WTC11 (cell line): ENCODE measurements at regions not wholly inside any gene's neighbourhood (a gene's known extent, or its start where the extent isn't known, plus 50 kb on each side); places are given as distances from the start of the nearest gene placed in this dataset.

Experiments
- ATAC-seq: fragments of 200-7000 bp; cut with Tn5 transposase; 2 replicates; pipeline ENCODE4 v1.10.0; 2021; ENCODE audit warnings: mild to moderate bottlenecking, moderate library complexity
- CTCF ChIA-PET: fragments of 300-600 bp; sonication (Branson Sonifier 250); formaldehyde crosslinking; loops from one replicate; lab custom pipeline; 2021; ENCODE audit warnings: antibody characterized with exemption; lab: Charles Lee
- POLR2A ChIA-PET: fragments of 350-600 bp; sonication (Branson Sonifier 250); formaldehyde crosslinking; loops from one replicate; lab custom pipeline; 2021; ENCODE audit warnings: antibody characterized with exemption; lab: Charles Lee
- DNase-seq: peaks from one replicate; pipeline ENCODE4 v3.0.0; 2021; ENCODE audit warnings: low spot score
- H3K27ac Mint-ChIP-seq: 2 replicates; pipeline ENCODE4 v1.8.0; 2021; ENCODE audit warnings: mixed read lengths
- H3K27me3 Mint-ChIP-seq: 2 replicates; pipeline ENCODE4 v1.8.0; 2021; ENCODE audit warnings: low read depth, mild to moderate bottlenecking, moderate library complexity, mixed read lengths
- H3K36me3 Mint-ChIP-seq: 2 replicates; pipeline ENCODE4 v1.8.0; 2021; ENCODE audit warnings: mixed read lengths
- H3K4me1 Mint-ChIP-seq: 2 replicates; pipeline ENCODE4 v1.8.0; 2022; ENCODE audit warnings: mixed read lengths
- H3K4me3 Mint-ChIP-seq: 2 replicates; pipeline ENCODE4 v1.8.0; 2021; ENCODE audit warnings: mild to moderate bottlenecking, moderate library complexity, mixed read lengths
- H3K9me3 Mint-ChIP-seq: 2 replicates; pipeline ENCODE4 v1.8.0; 2021; ENCODE audit warnings: mixed read lengths
- EMX1 ChIP-seq: fragments of 250-450 bp; sonication (Bioruptor Pico); IDR thresholded peaks from 2 replicates; pipeline ENCODE4 v1.8.0; 2021; ENCODE audit warnings: mild to moderate bottlenecking
- FOXJ3 ChIP-seq: sonication (generic); formaldehyde crosslinking; IDR thresholded peaks from 2 replicates; pipeline ENCODE4 v1.9.0; 2021; ENCODE audit warnings: missing genetic modification reagents, mild to moderate bottlenecking, borderline replicate concordance
- FOXP1 ChIP-seq: sonication (generic); formaldehyde crosslinking; IDR thresholded peaks from 2 replicates; pipeline ENCODE4 v1.8.0; 2022; ENCODE audit warnings: missing genetic modification reagents, mild to moderate bottlenecking, moderate library complexity, borderline replicate concordance
- GTF2I ChIP-seq: fragments of 250-450 bp; sonication (Bioruptor Pico); conservative IDR thresholded peaks from 2 replicates; pipeline ENCODE4 v1.4.0; 2021; ENCODE audit warnings: mild to moderate bottlenecking
- HMGA2 ChIP-seq: fragments of 250-450 bp; sonication (Bioruptor Pico); IDR thresholded peaks from 2 replicates; pipeline ENCODE4 v1.4.0; 2021; ENCODE audit warnings: mild to moderate bottlenecking, moderate library complexity
- IRF2 ChIP-seq: sonication (generic); formaldehyde crosslinking; IDR thresholded peaks from 2 replicates; pipeline ENCODE4 v1.8.0; 2022; ENCODE audit warnings: low read depth, missing genetic modification reagents, borderline replicate concordance
- MYBL2 ChIP-seq: sonication (generic); formaldehyde crosslinking; IDR thresholded peaks from 2 replicates; pipeline ENCODE4 v1.8.1; 2023; ENCODE audit warnings: mild to moderate bottlenecking, moderate library complexity, missing genetic modification reagents
- NFYB ChIP-seq: sonication (generic); formaldehyde crosslinking; conservative IDR thresholded peaks from 2 replicates; pipeline ENCODE4 v1.8.0; 2022; ENCODE audit warnings: low read depth, missing genetic modification reagents
- NR2C2 ChIP-seq: sonication (generic); formaldehyde crosslinking; IDR thresholded peaks from 2 replicates; pipeline ENCODE4 v1.8.0; 2022; ENCODE audit warnings: mild to moderate bottlenecking, missing genetic modification reagents
- PRRX2 ChIP-seq: fragments of 250-450 bp; sonication (Bioruptor Pico); IDR thresholded peaks from 2 replicates; pipeline ENCODE4 v1.8.0; 2021; ENCODE audit warnings: mild to moderate bottlenecking
- RELA ChIP-seq: sonication (generic); formaldehyde crosslinking; IDR thresholded peaks from 2 replicates; pipeline ENCODE4 v1.8.1; 2022; ENCODE audit warnings: missing genetic modification reagents, mild to moderate bottlenecking, borderline replicate concordance
- SP1 ChIP-seq: sonication (generic); formaldehyde crosslinking; conservative IDR thresholded peaks from 2 replicates; pipeline ENCODE4 v1.8.1; 2022; ENCODE audit warnings: missing genetic modification reagents
- TCF7 ChIP-seq: sonication (generic); formaldehyde crosslinking; IDR thresholded peaks from 2 replicates; pipeline ENCODE4 v1.8.0; 2022; ENCODE audit warnings: mild to moderate bottlenecking, low read depth, missing genetic modification reagents, moderate library complexity
- TEAD1 ChIP-seq: sonication (generic); formaldehyde crosslinking; IDR thresholded peaks from 2 replicates; pipeline ENCODE4 v1.8.0; 2022; ENCODE audit warnings: mild to moderate bottlenecking, missing genetic modification reagents
- ZBTB21 ChIP-seq: sonication (generic); formaldehyde crosslinking; IDR thresholded peaks from 2 replicates; pipeline ENCODE4 v1.8.1; 2023; ENCODE audit warnings: mild to moderate bottlenecking, missing genetic modification reagents, borderline replicate concordance
- TF ChIP-seq, protein P1 (sequence below): sonication (generic); formaldehyde crosslinking; IDR thresholded peaks from 2 replicates; pipeline ENCODE4 v1.8.1; 2022; ENCODE audit warnings: mild to moderate bottlenecking, missing genetic modification reagents, moderate library complexity, borderline replicate concordance
- TF ChIP-seq, protein P2 (sequence below): sonication (generic); formaldehyde crosslinking; IDR thresholded peaks from 2 replicates; pipeline ENCODE4 v1.8.1; 2022; ENCODE audit warnings: low read depth, missing genetic modification reagents, borderline replicate concordance
- TF ChIP-seq, protein P3 (sequence below): fragments of 200-600 bp; IDR thresholded peaks from 2 replicates; pipeline ENCODE4 v1.8.0; 2022; ENCODE audit warnings: antibody characterized with exemption
- TF ChIP-seq, protein P4 (sequence below): fragments of 250-450 bp; sonication (Bioruptor Pico); IDR thresholded peaks from 2 replicates; pipeline ENCODE4 v1.9.0; 2021; ENCODE audit warnings: moderate library complexity, mild to moderate bottlenecking, inconsistent platforms, borderline replicate concordance
- TF ChIP-seq, protein P5 (sequence below): sonication (generic); formaldehyde crosslinking; IDR thresholded peaks from 2 replicates; pipeline ENCODE4 v1.8.1; 2023; ENCODE audit warnings: mild to moderate bottlenecking, missing genetic modification reagents
- TF ChIP-seq, protein P6 (sequence below): sonication (generic); formaldehyde crosslinking; IDR thresholded peaks from 2 replicates; pipeline ENCODE4 v1.8.0; 2022; ENCODE audit warnings: mild to moderate bottlenecking, missing genetic modification reagents

DNA sequence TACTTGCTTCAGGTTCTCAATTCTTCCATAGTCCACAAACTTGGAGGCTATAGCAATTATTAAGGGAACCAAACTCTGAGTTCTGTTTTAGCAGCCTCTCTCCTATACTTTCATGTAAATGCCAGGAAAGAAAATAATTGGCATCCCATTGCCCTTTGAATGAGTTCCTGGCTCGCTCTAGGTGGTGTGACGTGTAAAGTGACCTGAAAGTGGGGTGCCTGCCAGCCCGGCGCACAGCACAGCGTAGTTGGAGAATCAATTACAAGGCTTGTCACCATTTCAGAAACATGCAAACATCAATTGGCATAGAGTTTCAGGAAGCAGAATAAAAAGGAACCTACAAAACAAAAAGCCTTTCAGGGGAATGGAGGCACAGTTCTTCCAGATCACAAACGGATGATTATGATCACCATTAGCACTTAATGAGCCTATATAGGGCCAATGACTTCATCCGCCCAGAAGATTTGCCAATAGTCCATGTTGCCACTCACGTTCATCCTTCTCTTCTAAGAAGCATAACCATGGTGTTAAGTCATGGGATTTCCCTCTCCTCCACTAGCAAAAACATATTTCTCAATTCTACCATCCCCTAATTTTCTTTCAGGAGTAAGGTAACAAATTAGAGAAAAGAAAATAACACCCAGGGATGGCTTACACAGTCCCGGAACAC is 354.6 kb upstream of the ADGRL2 start (continued):
- TF ChIP-seq, protein P1, sequence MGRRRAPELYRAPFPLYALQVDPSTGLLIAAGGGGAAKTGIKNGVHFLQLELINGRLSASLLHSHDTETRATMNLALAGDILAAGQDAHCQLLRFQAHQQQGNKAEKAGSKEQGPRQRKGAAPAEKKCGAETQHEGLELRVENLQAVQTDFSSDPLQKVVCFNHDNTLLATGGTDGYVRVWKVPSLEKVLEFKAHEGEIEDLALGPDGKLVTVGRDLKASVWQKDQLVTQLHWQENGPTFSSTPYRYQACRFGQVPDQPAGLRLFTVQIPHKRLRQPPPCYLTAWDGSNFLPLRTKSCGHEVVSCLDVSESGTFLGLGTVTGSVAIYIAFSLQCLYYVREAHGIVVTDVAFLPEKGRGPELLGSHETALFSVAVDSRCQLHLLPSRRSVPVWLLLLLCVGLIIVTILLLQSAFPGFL (CRISPR knock-in tag): no peak
- TF ChIP-seq TEAD1: no peak
- TF ChIP-seq SP1 (CRISPR knock-in tag): no peak
- TF ChIP-seq ZBTB21 (CRISPR knock-in tag): no peak
- no peak for TF ChIP-seq EMX1 (CRISPR knock-in tag)
- TF ChIP-seq, protein P2, sequence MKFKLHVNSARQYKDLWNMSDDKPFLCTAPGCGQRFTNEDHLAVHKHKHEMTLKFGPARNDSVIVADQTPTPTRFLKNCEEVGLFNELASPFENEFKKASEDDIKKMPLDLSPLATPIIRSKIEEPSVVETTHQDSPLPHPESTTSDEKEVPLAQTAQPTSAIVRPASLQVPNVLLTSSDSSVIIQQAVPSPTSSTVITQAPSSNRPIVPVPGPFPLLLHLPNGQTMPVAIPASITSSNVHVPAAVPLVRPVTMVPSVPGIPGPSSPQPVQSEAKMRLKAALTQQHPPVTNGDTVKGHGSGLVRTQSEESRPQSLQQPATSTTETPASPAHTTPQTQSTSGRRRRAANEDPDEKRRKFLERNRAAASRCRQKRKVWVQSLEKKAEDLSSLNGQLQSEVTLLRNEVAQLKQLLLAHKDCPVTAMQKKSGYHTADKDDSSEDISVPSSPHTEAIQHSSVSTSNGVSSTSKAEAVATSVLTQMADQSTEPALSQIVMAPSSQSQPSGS (CRISPR knock-in tag): no peak

DNA sequence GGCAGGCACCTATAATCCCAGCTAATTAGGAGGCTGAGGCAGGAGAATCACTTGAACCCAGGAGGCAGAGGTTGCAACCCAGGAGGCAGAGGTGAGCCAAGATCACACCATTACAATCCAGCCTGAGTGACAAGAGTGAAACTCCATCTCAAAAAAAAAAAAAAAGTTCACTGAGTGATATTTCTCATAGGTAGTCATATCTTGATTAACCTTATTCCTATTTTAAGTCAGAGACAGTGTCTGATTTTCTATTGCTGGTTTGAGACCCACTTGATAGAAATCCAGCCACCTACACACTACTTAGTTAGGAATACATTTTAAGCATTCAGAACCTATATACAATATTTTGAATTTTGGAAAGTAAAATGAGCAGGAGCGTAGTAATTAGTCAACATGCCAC is 357.4 kb upstream of the ADGRL2 start:
- Mint-ChIP-seq H3K36me3 (peaks cover 12% of the 10 kb centered on the region), H3K9me3 (peaks cover 12% of the 10 kb centered on the region), H3K4me1 (peaks cover 4% of the 10 kb centered on the region; the same call in 1 of the 2 replicates), H3K27me3 (peaks cover 3% of the 10 kb centered on the region), H3K4me3 (no peak overlapping the region), H3K27ac (no peak overlapping the region)
- DNase-seq: no peak
- ChIA-PET CTCF (no interaction called here), POLR2A (no interaction called here)
- TF ChIP-seq, protein P3, sequence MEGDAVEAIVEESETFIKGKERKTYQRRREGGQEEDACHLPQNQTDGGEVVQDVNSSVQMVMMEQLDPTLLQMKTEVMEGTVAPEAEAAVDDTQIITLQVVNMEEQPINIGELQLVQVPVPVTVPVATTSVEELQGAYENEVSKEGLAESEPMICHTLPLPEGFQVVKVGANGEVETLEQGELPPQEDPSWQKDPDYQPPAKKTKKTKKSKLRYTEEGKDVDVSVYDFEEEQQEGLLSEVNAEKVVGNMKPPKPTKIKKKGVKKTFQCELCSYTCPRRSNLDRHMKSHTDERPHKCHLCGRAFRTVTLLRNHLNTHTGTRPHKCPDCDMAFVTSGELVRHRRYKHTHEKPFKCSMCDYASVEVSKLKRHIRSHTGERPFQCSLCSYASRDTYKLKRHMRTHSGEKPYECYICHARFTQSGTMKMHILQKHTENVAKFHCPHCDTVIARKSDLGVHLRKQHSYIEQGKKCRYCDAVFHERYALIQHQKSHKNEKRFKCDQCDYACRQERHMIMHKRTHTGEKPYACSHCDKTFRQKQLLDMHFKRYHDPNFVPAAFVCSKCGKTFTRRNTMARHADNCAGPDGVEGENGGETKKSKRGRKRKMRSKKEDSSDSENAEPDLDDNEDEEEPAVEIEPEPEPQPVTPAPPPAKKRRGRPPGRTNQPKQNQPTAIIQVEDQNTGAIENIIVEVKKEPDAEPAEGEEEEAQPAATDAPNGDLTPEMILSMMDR: no peak
- TF ChIP-seq TCF7 (CRISPR knock-in tag) (no peak), HMGA2 (no peak), RELA (CRISPR knock-in tag) (no peak), MYBL2 (CRISPR knock-in tag) (no peak), NR2C2 (no peak), NFYB (CRISPR knock-in tag) (no peak), FOXJ3 (no peak), PRRX2 (no peak), IRF2 (CRISPR knock-in tag) (no peak), GTF2I (no peak), FOXP1 (CRISPR knock-in tag) (no peak)
- TF ChIP-seq, protein P4, sequence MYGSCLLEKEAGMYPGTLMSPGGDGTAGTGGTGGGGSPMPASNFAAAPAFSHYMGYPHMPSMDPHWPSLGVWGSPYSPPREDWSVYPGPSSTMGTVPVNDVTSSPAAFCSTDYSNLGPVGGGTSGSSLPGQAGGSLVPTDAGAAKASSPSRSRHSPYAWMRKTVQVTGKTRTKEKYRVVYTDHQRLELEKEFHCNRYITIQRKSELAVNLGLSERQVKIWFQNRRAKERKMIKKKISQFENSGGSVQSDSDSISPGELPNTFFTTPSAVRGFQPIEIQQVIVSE (CRISPR knock-in tag): no peak
- TF ChIP-seq, protein P5, sequence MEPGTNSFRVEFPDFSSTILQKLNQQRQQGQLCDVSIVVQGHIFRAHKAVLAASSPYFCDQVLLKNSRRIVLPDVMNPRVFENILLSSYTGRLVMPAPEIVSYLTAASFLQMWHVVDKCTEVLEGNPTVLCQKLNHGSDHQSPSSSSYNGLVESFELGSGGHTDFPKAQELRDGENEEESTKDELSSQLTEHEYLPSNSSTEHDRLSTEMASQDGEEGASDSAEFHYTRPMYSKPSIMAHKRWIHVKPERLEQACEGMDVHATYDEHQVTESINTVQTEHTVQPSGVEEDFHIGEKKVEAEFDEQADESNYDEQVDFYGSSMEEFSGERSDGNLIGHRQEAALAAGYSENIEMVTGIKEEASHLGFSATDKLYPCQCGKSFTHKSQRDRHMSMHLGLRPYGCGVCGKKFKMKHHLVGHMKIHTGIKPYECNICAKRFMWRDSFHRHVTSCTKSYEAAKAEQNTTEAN: no peak
- TF ChIP-seq, protein P6, sequence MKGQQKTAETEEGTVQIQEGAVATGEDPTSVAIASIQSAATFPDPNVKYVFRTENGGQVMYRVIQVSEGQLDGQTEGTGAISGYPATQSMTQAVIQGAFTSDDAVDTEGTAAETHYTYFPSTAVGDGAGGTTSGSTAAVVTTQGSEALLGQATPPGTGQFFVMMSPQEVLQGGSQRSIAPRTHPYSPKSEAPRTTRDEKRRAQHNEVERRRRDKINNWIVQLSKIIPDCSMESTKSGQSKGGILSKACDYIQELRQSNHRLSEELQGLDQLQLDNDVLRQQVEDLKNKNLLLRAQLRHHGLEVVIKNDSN: no peak
- no peak for ATAC-seq
